ENCODE measurements at regions not wholly inside any gene's neighbourhood (a gene's known extent, or its start where the extent isn't known, plus 50 kb on each side); places are given as distances from the start of the nearest gene placed in this dataset.

DNA sequence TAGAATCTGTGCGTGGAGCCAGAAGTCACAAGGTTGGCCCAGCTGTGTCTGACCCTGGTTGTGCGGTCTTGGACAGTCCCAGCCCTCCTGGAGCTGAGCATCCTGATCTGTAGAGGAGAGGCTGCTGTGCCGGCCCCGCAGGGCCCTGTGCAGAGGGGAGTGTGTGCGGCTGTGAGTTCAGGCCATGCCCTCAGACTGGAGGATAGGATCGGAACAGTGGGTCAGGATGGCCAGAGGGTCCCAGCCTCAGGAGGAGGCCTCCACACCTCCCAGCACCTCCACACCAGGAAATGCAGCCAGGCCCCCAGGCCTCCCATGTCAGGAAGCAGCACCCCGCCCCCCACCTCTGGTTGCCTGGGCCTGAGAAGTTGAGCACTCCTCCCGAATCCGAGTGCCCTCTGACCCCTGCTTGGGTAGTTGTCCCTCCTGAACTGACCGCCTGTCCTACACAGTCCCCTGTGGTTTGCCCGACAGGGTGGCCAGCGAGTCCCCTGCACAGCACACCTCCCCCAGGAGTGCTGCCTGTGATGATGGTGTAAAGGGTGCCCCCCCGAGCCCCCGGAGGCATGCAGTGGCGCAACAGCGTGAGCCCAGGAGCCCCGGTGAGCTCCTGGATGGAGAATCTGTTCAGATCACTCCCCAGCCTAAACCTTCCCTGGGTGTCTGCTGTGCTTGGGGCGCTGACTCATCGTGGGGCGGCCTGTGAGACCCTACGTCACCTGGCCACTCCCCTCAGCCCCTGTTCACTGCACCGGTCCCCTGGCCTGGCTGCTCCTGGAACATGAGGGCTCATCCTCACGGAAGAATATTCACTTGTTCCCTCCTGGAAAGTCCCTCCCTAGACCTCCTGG lies 285.2 kb downstream of the SEC14L1 start:
- FAIRE-seq: no peak
- 97% methylated on average over 20 of the region's 23 CpGs for WGBS (ENCODE audit: low lambda C conversion rate)
- H2AFZ ChIP-seq (ENCODE audit: low read length): no peak overlapping the region
- TF ChIP-seq AGO2 (optimal IDR thresholded peaks at IDR 0.05; ENCODE audit: low read depth, low read length): peak; percentile 82
- TF ChIP-seq, protein P1, sequence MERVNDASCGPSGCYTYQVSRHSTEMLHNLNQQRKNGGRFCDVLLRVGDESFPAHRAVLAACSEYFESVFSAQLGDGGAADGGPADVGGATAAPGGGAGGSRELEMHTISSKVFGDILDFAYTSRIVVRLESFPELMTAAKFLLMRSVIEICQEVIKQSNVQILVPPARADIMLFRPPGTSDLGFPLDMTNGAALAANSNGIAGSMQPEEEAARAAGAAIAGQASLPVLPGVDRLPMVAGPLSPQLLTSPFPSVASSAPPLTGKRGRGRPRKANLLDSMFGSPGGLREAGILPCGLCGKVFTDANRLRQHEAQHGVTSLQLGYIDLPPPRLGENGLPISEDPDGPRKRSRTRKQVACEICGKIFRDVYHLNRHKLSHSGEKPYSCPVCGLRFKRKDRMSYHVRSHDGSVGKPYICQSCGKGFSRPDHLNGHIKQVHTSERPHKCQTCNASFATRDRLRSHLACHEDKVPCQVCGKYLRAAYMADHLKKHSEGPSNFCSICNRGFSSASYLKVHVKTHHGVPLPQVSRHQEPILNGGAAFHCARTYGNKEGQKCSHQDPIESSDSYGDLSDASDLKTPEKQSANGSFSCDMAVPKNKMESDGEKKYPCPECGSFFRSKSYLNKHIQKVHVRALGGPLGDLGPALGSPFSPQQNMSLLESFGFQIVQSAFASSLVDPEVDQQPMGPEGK (CRISPR knock-in tag; IDR thresholded peaks at IDR 0.05): peak; percentile 46; the same call in 1 of the 2 replicates
- 0 out of 2 replicates have a peak, but pooled peaks have one; percentile 72 for TF ChIP-seq ZNF740 (CRISPR knock-in tag; IDR thresholded peaks at IDR 0.05)
- TF ChIP-seq POLR2A (IDR thresholded peaks at IDR 0.05; ENCODE audit: insufficient read depth in 1 of 2, low read depth in 2 of 2, low read length in 2 of 2): peak in 1 of 2 experiments; percentile 28; a peak in 1 of 4 replicates
- TF ChIP-seq SRSF1 (optimal IDR thresholded peaks at IDR 0.05; ENCODE audit: low read depth, low read length): no peak
- intact Hi-C loops (cut with micrococcal nuclease; ENCODE audit: unreplicated experiment): no loop called here
- no peak for ATAC-seq
- H3K36me3 ChIP-seq (replicated peaks in 1 of 2; ENCODE audit: control insufficient read depth in 1 of 2, insufficient read depth in 2 of 2, low read length in 2 of 2): peaks cover 25 to 59% of the 10 kb centered on the region in 2 experiments; a peak in 4 of 5 replicates
- no TSS peak for BruUV-seq (replicated peaks)
- no peak for DNase-seq (ENCODE audit: low spot score)
- H3K9ac ChIP-seq (ENCODE audit: insufficient read depth, low read depth, low read length): no peak overlapping the region
- ChIA-PET POLR2A (interaction anchor here (1.0 to 9.2 kb wide), 2 partner anchors 26 to 33 kb away, joined by 3 to 107 read pairs; no protein-coding TSS in a partner anchor), CTCF (ENCODE audit: low intra/inter-chr PET ratio, low total read pairs) (no interaction called here)
- no peaks in the 10 kb centered on the region for H3K27me3 ChIP-seq (ENCODE audit: control insufficient read depth in 1 of 2, insufficient read depth in 2 of 2, low read length in 2 of 2)
- peaks cover 34% of the 10 kb centered on the region for H3K79me2 ChIP-seq (ENCODE audit: insufficient read depth, low read length)
- no peak overlapping the region for H3K4me2 ChIP-seq (ENCODE audit: low read depth, low read length)
- no peaks in the 10 kb centered on the region for H3K9me3 ChIP-seq (ENCODE audit: low read length)
- no peak overlapping the region for H3K4me3 ChIP-seq (replicated peaks in 1 of 3; ENCODE audit: insufficient read depth in 1 of 3, low read depth in 2 of 3, low read length in 3 of 3)
- H3K4me1 ChIP-seq (ENCODE audit: insufficient read depth, low read length): peaks cover 62% of the 10 kb centered on the region
- H3K27ac ChIP-seq (ENCODE audit: extremely low read length, insufficient read depth, low read length): no peak overlapping the region
- peaks cover 79% of the 10 kb centered on the region for H4K20me1 ChIP-seq (ENCODE audit: insufficient read depth, low read length)
- in situ Hi-C loops (cut with HindIII; ENCODE audit: extremely low pct_ligation_motif_present, low pct_unique_long_range_greater_than_20kb): loop anchor here (5.0 kb wide), 2 partner anchors 71 to 94 kb away; no protein-coding TSS in a partner anchor

All from HepG2 (cell line).